SK-N-SH (cell line): ENCODE measurements at regions not wholly inside any gene's neighbourhood (a gene's known extent, or its start where the extent isn't known, plus 50 kb on each side); places are given as distances from the start of the nearest gene placed in this dataset.

ENCODE experiments used
- TEAD4 ChIP-seq: IDR thresholded peaks from 2 replicates; pipeline ENCODE4 v1.4.0; 2012; ENCODE audit warnings: mild to moderate bottlenecking, borderline replicate concordance; ENCODE audit not compliant: insufficient read depth
- TF ChIP-seq, protein P1 (sequence below): fragments of 200-600 bp; sonication (generic); IDR thresholded peaks from 2 replicates; pipeline ENCODE4 v1.6.1; 2017; ENCODE audit warnings: antibody characterized with exemption, mild to moderate bottlenecking, moderate library complexity
- TF ChIP-seq, protein P2 (sequence below): IDR thresholded peaks from 2 replicates; pipeline ENCODE4 v1.4.0; 2012; ENCODE audit warnings: low read depth

DNA sequence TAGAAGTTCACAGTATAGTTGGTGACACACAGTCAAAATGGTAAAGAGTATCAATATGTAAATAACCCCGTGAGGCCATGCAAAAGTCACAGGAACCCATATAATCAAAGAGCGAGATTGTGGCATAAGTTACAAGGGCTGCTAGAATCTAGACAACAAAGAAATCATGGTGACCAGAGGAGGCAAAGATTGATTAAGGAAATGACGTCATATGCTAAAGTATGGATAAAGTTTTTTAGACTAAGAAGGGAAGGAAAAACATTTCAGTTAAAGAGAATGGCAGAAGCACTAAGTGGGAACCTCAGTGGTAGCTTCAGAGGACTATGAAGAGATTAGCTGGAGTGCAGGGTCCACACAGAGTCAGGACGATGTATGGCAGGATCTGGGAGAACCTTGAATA, 330.3 kb downstream of the NFIB start:
- no peak for TF ChIP-seq TEAD4
- TF ChIP-seq, protein P1, sequence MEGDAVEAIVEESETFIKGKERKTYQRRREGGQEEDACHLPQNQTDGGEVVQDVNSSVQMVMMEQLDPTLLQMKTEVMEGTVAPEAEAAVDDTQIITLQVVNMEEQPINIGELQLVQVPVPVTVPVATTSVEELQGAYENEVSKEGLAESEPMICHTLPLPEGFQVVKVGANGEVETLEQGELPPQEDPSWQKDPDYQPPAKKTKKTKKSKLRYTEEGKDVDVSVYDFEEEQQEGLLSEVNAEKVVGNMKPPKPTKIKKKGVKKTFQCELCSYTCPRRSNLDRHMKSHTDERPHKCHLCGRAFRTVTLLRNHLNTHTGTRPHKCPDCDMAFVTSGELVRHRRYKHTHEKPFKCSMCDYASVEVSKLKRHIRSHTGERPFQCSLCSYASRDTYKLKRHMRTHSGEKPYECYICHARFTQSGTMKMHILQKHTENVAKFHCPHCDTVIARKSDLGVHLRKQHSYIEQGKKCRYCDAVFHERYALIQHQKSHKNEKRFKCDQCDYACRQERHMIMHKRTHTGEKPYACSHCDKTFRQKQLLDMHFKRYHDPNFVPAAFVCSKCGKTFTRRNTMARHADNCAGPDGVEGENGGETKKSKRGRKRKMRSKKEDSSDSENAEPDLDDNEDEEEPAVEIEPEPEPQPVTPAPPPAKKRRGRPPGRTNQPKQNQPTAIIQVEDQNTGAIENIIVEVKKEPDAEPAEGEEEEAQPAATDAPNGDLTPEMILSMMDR = no peak
- TF ChIP-seq, protein P2, sequence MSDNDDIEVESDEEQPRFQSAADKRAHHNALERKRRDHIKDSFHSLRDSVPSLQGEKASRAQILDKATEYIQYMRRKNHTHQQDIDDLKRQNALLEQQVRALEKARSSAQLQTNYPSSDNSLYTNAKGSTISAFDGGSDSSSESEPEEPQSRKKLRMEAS = no peak
